NT2/D1 (cell line): ENCODE measurements at regions not wholly inside any gene's neighbourhood (a gene's known extent, or its start where the extent isn't known, plus 50 kb on each side); places are given as distances from the start of the nearest gene placed in this dataset.

Source experiments
- DNase-seq: peaks from one replicate; pipeline ENCODE4 v3.0.0-alpha.2; 2011; ENCODE audit warnings: low read depth, low spot score
- H3K27me3 ChIP-seq: 2 replicates; pipeline ENCODE4 v1.6.0; 2011; ENCODE audit warnings: mild to moderate bottlenecking; ENCODE audit not compliant: insufficient read length, insufficient read depth
- H3K36me3 ChIP-seq: 2 replicates; pipeline ENCODE4 v1.6.1; 2011; ENCODE audit warnings: mild to moderate bottlenecking, low read length, mixed read lengths; ENCODE audit not compliant: insufficient read depth, insufficient read length
- H3K4me1 ChIP-seq: 2 replicates; pipeline ENCODE4 v1.5.1; 2011; ENCODE audit not compliant: insufficient read depth, insufficient read length
- H3K4me3 ChIP-seq: 2 replicates; pipeline ENCODE4 v1.5.1; 2011; ENCODE audit warnings: low read depth; ENCODE audit not compliant: insufficient read length
- H3K9ac ChIP-seq: 2 replicates; pipeline ENCODE4 v1.6.0; 2011; ENCODE audit warnings: low read depth; ENCODE audit not compliant: insufficient read length
- H3K9me3 ChIP-seq: 2 replicates; pipeline ENCODE4 v1.5.1; 2011; ENCODE audit warnings: mild to moderate bottlenecking, low read length; ENCODE audit not compliant: insufficient read depth
- SUZ12 ChIP-seq: IDR thresholded peaks from 2 replicates; pipeline ENCODE4 v1.6.1; 2011; ENCODE audit not compliant: insufficient read length, insufficient read depth; ENCODE audit errors: extremely low read depth
- YY1 ChIP-seq: IDR thresholded peaks from 2 replicates; pipeline ENCODE4 v1.6.1; 2011; ENCODE audit not compliant: insufficient read length, insufficient read depth
- ZNF274 ChIP-seq: IDR thresholded peaks from 2 replicates; pipeline ENCODE4 v1.6.1; 2011; ENCODE audit warnings: mild to moderate bottlenecking, low read depth, low read length

- Histone ChIP-seq H3K4me1 (peaks cover 5% of the 10 kb centered on the region), H3K9ac (no peak overlapping the region), H3K4me3 (no peak overlapping the region), H3K9me3 (no peaks in the 10 kb centered on the region), H3K36me3 (no peaks in the 10 kb centered on the region), H3K27me3 (no peaks in the 10 kb centered on the region)
- no peak for TF ChIP-seq ZNF274
- TF ChIP-seq YY1 = no peak
- no peak for TF ChIP-seq SUZ12
- DNase-seq = no peak
Measured at GRCh38 chr6:10302566-10303235, 112.2 kb downstream of the TFAP2A start.

- no peak for DNase-seq
Measured at GRCh38 chr6:10300071-10300470, 114.8 kb downstream of the TFAP2A start.

GRCh38 chr6:10297832-10298231, 117.0 kb downstream of the TFAP2A start:
- TF ChIP-seq SUZ12 (no peak), ZNF274 (no peak), YY1 (no peak)
- Histone ChIP-seq H3K27me3 (no peaks in the 10 kb centered on the region), H3K36me3 (no peaks in the 10 kb centered on the region), H3K4me3 (no peak overlapping the region), H3K9me3 (no peaks in the 10 kb centered on the region), H3K9ac (no peak overlapping the region), H3K4me1 (no peaks in the 10 kb centered on the region)
- no peak for DNase-seq

More at GRCh38 chr6:10300071-10300470, 114.8 kb downstream of the TFAP2A start:
- no peak overlapping the region for H3K4me3 ChIP-seq
- no peak for TF ChIP-seq ZNF274
- TF ChIP-seq SUZ12 = no peak
- no peak for TF ChIP-seq YY1
- H3K27me3 ChIP-seq = no peaks in the 10 kb centered on the region
- H3K9me3 ChIP-seq = no peaks in the 10 kb centered on the region
- H3K9ac ChIP-seq = no peak overlapping the region
- H3K36me3 ChIP-seq = no peaks in the 10 kb centered on the region
- H3K4me1 ChIP-seq = no peaks in the 10 kb centered on the region

- H3K9ac ChIP-seq = no peak overlapping the region
- DNase-seq = no peak
- H3K36me3 ChIP-seq = no peaks in the 10 kb centered on the region
- TF ChIP-seq ZNF274 (no peak), YY1 (no peak), SUZ12 (no peak)
- H3K4me1 ChIP-seq = no peaks in the 10 kb centered on the region
- H3K9me3 ChIP-seq = no peaks in the 10 kb centered on the region
- H3K4me3 ChIP-seq = no peak overlapping the region
- H3K27me3 ChIP-seq = no peaks in the 10 kb centered on the region
Measured at GRCh38 chr6:10278746-10279145, 136.1 kb downstream of the TFAP2A start.

GRCh38 chr6:10276660-10277287, 138.1 kb downstream of the TFAP2A start:
- TF ChIP-seq YY1 (no peak), ZNF274 (no peak), SUZ12 (no peak)
- no peak overlapping the region for H3K9ac ChIP-seq
- H3K36me3 ChIP-seq = no peaks in the 10 kb centered on the region
- H3K4me3 ChIP-seq = no peak overlapping the region
- no peaks in the 10 kb centered on the region for H3K9me3 ChIP-seq
- no peak for DNase-seq
- H3K4me1 ChIP-seq = no peaks in the 10 kb centered on the region
- H3K27me3 ChIP-seq = no peaks in the 10 kb centered on the region

GRCh38 chr6:10276106-10276505, 138.8 kb downstream of the TFAP2A start:
- Histone ChIP-seq H3K9me3 (no peaks in the 10 kb centered on the region), H3K4me1 (no peaks in the 10 kb centered on the region), H3K9ac (no peak overlapping the region), H3K36me3 (no peaks in the 10 kb centered on the region), H3K27me3 (no peaks in the 10 kb centered on the region), H3K4me3 (no peak overlapping the region)
- TF ChIP-seq SUZ12 (no peak), ZNF274 (no peak), YY1 (no peak)
- DNase-seq = no peak

GRCh38 chr6:10272591-10272990, 142.3 kb downstream of the TFAP2A start:
- no peak for TF ChIP-seq YY1
- no peak for TF ChIP-seq SUZ12
- no peak for TF ChIP-seq ZNF274
- H3K4me1 ChIP-seq = no peaks in the 10 kb centered on the region

More at GRCh38 chr6:10272591-10272990, 142.3 kb downstream of the TFAP2A start:
- Histone ChIP-seq H3K9ac (no peak overlapping the region), H3K9me3 (no peaks in the 10 kb centered on the region), H3K36me3 (no peaks in the 10 kb centered on the region), H3K27me3 (no peaks in the 10 kb centered on the region), H3K4me3 (no peak overlapping the region)
- no peak for DNase-seq
